GDM1 (cell line): ENCODE measurements at regions not wholly inside any gene's neighbourhood (a gene's known extent, or its start where the extent isn't known, plus 50 kb on each side); places are given as distances from the start of the nearest gene placed in this dataset.
"Not testable (repeated sequence)": the region's sequence is repeated elsewhere in the genome, so short reads cannot be mapped to it uniquely, and the experiment has no call there.

ENCODE experiments used
- DNase-seq: peaks from one replicate; lab custom pipeline; 2025; lab: John Stamatoyannopoulos, UW

- DNase-seq: no peak
Observed at GRCh38 chr5:118604106-118604505, 384.2 kb downstream of the DTWD2 start.

- no peak for DNase-seq
Observed at GRCh38 chr5:118603278-118603677, 385.1 kb downstream of the DTWD2 start.

- DNase-seq: no peak
Observed at GRCh38 chr5:118598311-118598710, 390.0 kb downstream of the DTWD2 start.

GRCh38 chr5:118597543-118597942, 390.8 kb downstream of the DTWD2 start:
- DNase-seq: no peak

- no peak for DNase-seq
Observed at GRCh38 chr5:118596255-118596654, 392.1 kb downstream of the DTWD2 start.

- no peak for DNase-seq
Observed at GRCh38 chr5:118593003-118593328, 395.4 kb downstream of the DTWD2 start.

- DNase-seq: no peak
Observed at GRCh38 chr5:118592229-118593002, 395.9 kb downstream of the DTWD2 start.

GRCh38 chr5:118590806-118591205, 397.5 kb downstream of the DTWD2 start:
- no peak for DNase-seq

GRCh38 chr5:118580949-118581348, 407.4 kb downstream of the DTWD2 start:
- no peak for DNase-seq

- no peak for DNase-seq
Observed at GRCh38 chr5:118578093-118578492, 410.3 kb downstream of the DTWD2 start.

- no peak for DNase-seq
Observed at GRCh38 chr5:118577621-118578020, 410.7 kb downstream of the DTWD2 start.

GRCh38 chr5:118570276-118570675, 418.1 kb downstream of the DTWD2 start:
- not testable (repeated sequence) for DNase-seq

- DNase-seq: not testable (repeated sequence)
Observed at GRCh38 chr5:118569596-118569995, 418.8 kb downstream of the DTWD2 start.

- no peak for DNase-seq
Observed at GRCh38 chr5:118565335-118565971, 422.9 kb downstream of the DTWD2 start.

- no peak for DNase-seq
Observed at GRCh38 chr5:118561971-118562370, 426.4 kb downstream of the DTWD2 start.

GRCh38 chr5:118561235-118561634, 427.1 kb downstream of the DTWD2 start:
- DNase-seq: no peak

- DNase-seq: no peak
Observed at GRCh38 chr5:118558871-118559270, 429.5 kb downstream of the DTWD2 start.

- no peak for DNase-seq
Observed at GRCh38 chr5:118557251-118557661, 431.1 kb downstream of the DTWD2 start.

- no peak for DNase-seq
Observed at GRCh38 chr5:118556792-118557191, 431.6 kb downstream of the DTWD2 start.

- no peak for DNase-seq
Observed at GRCh38 chr5:118555727-118556126, 432.6 kb downstream of the DTWD2 start.

GRCh38 chr5:118554981-118555380, 433.4 kb downstream of the DTWD2 start:
- DNase-seq: no peak

GRCh38 chr5:118554241-118554640, 434.1 kb downstream of the DTWD2 start:
- DNase-seq: no peak

GRCh38 chr5:118553662-118554061, 434.7 kb downstream of the DTWD2 start:
- DNase-seq: no peak
